Ovary (tissue), 7 donors: ENCODE measurements at regions not wholly inside any gene's neighbourhood (a gene's known extent, or its start where the extent isn't known, plus 50 kb on each side); places are given as distances from the start of the nearest gene placed in this dataset.

ENCODE experiments used
- DNase-seq, 5 donors: peaks; one replicate each; pipeline ENCODE4 v3.0.0-alpha.2; 2019 to 2020
- H3K27ac ChIP-seq, 2 donors: fragments of 200-600 bp; one replicate each; pipeline versions ENCODE4 v1.5.1 to v1.8.0; 2019 to 2022
- H3K27me3 ChIP-seq: fragments of 200-600 bp; one replicate; pipeline ENCODE4 v1.8.0; 2022
- H3K36me3 ChIP-seq: fragments of 200-600 bp; sonication (generic); one replicate; pipeline ENCODE4 v1.5.1; 2019
- H3K4me1 ChIP-seq: one replicate; pipeline ENCODE4 v1.8.1; 2013; ENCODE audit warnings: mild to moderate bottlenecking, moderate library complexity; ENCODE audit not compliant: insufficient read depth
- H3K4me3 ChIP-seq: fragments of 200-600 bp; sonication (generic); one replicate; pipeline ENCODE4 v1.5.1; 2017
- H3K9me3 ChIP-seq, 2 donors: fragments of 200-600 bp in 1 of 2; sonication (generic) in 1 of 2; one replicate each; pipeline versions ENCODE4 v1.5.1 to v1.8.1; 2013 to 2019; ENCODE audit warnings: mild to moderate bottlenecking in 1 of 2, moderate library complexity in 1 of 2
- EP300 ChIP-seq: sonication (generic); formaldehyde crosslinking; IDR thresholded peaks from one replicate; pipeline ENCODE4 v1.6.1; 2017; ENCODE audit warnings: antibody characterized with exemption
- POLR2A ChIP-seq: fragments of 450-650 bp; IDR thresholded peaks from one replicate; pipeline ENCODE4 v1.6.1; 2017; ENCODE audit warnings: antibody characterized with exemption, mild to moderate bottlenecking, moderate library complexity
- WGBS, 3 donors: extraction: QIAGEN DNeasy Blood & Tissue Kit in 1 of 3; methylation state at CpG; one replicate each; pipeline versions ENCODE4 v1.1.5 to v1.1.7; 2013 to 2017; 5-methylcytosine and 5-hydroxymethylcytosine counted together
- intact Hi-C, 4 donors: fragments of 100-400 bp; cut with DNase I; formaldehyde crosslinking; loops; one replicate each; pipeline versions ENCODE4 v1.11.0 to v1.15.1; 2022 to 2023
- TF ChIP-seq, protein P1 (sequence below), 3 donors: fragments of 450-650 bp in 2 of 3; fragments of 200-600 bp in 1 of 3; IDR thresholded peaks; one replicate each; pipeline versions ENCODE4 v1.5.1 to v1.8.0; 2016 to 2022; ENCODE audit warnings: antibody characterized with exemption in 3 of 3, mild to moderate bottlenecking in 1 of 3
- donor health status: DM: no; HTN: no; CAD: no; lungs with moderate emphysema.
- donor health status: DM: no; HTN: no; CAD: no.
- donor health status: Bipolar disorder and iron deficiency.
- donor health status: DM: no; HTN: no; CAD: no.
- donor health status: DM: yes; HTN: yes; CAD: no.

DNA sequence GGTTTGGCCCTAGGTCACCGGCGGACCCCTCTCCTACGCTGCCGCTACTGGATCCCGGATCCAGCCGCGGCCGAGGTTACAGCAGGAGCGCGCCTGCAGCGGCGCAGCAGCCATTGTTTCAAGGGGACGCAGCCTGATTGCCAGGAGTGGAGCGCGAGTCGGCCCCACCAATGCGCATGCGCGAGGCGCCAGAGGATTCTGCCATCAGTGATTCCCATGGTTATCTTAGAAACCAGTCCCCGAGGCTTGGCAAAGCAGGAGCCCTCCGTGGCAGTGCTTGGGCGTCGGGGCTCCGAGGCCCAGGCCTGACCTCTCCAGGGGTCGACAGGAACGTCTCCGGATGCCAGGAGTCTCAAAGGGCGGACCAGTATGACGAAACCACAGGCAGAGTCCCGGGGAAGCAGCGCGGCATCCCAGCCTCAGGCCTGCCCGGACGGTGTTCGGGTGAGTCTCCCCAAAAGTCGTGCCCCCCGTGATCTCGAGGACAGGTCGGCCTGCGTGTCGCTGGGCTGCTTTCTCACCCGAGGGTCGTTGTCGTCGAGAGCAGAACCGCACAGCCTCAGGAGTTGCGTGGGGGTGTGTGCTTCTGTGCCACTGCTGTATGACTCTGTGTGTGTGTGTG, 608.5 kb downstream of the KCNJ18 start:
- H3K27ac ChIP-seq: no peak overlapping the region
- no peaks in the 10 kb centered on the region for H3K27me3 ChIP-seq
- DNase-seq: no peak
- no peaks in the 10 kb centered on the region for H3K36me3 ChIP-seq
- intact Hi-C loops: no loop called here
- 76 to 81% (median 79%) methylated on average over 46 to 48 of the region's 48 CpGs for WGBS, 3 donors
- no peaks in the 10 kb centered on the region for H3K4me1 ChIP-seq
- peaks cover 0 to 3% of the 10 kb centered on the region in 2 donors for H3K9me3 ChIP-seq
- TF ChIP-seq EP300 (no peak), POLR2A (no peak)
- TF ChIP-seq, protein P1, sequence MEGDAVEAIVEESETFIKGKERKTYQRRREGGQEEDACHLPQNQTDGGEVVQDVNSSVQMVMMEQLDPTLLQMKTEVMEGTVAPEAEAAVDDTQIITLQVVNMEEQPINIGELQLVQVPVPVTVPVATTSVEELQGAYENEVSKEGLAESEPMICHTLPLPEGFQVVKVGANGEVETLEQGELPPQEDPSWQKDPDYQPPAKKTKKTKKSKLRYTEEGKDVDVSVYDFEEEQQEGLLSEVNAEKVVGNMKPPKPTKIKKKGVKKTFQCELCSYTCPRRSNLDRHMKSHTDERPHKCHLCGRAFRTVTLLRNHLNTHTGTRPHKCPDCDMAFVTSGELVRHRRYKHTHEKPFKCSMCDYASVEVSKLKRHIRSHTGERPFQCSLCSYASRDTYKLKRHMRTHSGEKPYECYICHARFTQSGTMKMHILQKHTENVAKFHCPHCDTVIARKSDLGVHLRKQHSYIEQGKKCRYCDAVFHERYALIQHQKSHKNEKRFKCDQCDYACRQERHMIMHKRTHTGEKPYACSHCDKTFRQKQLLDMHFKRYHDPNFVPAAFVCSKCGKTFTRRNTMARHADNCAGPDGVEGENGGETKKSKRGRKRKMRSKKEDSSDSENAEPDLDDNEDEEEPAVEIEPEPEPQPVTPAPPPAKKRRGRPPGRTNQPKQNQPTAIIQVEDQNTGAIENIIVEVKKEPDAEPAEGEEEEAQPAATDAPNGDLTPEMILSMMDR (IDR thresholded peaks at IDR 0.05): no peak
- no peak overlapping the region for H3K4me3 ChIP-seq

GRCh38 chr17:22301353-22301745, 609.0 kb downstream of the KCNJ18 start:
- WGBS, 3 donors: 85 to 89% (median 88%) methylated on average over 20 of the region's 20 CpGs
- DNase-seq: no peak
- intact Hi-C loops: no loop called here
- no peaks in the 10 kb centered on the region for H3K4me1 ChIP-seq
- H3K27ac ChIP-seq: no peak overlapping the region
- no peaks in the 10 kb centered on the region for H3K36me3 ChIP-seq
- no peak overlapping the region for H3K4me3 ChIP-seq
- TF ChIP-seq, protein P1 (IDR thresholded peaks at IDR 0.05): no peak
- no peak for TF ChIP-seq POLR2A
- no peak for TF ChIP-seq EP300
- no peaks in the 10 kb centered on the region for H3K27me3 ChIP-seq
- peaks cover 0 to 3% of the 10 kb centered on the region in 2 donors for H3K9me3 ChIP-seq

GRCh38 chr17:22303096-22303495, 610.8 kb downstream of the KCNJ18 start:
- Histone ChIP-seq H3K27ac (no peak overlapping the region), H3K4me1 (no peaks in the 10 kb centered on the region), H3K4me3 (no peak overlapping the region), H3K36me3 (no peaks in the 10 kb centered on the region), H3K27me3 (no peaks in the 10 kb centered on the region), H3K9me3 (peaks cover 0 to 3% of the 10 kb centered on the region in 2 donors)
- TF ChIP-seq POLR2A (no peak), EP300 (no peak)
- TF ChIP-seq, protein P1 (IDR thresholded peaks at IDR 0.05): no peak
- WGBS, 3 donors: 75 to 80% (median 76%) methylated on average over 12 of the region's 12 CpGs
- intact Hi-C loops: no loop called here
- no peak for DNase-seq

DNA sequence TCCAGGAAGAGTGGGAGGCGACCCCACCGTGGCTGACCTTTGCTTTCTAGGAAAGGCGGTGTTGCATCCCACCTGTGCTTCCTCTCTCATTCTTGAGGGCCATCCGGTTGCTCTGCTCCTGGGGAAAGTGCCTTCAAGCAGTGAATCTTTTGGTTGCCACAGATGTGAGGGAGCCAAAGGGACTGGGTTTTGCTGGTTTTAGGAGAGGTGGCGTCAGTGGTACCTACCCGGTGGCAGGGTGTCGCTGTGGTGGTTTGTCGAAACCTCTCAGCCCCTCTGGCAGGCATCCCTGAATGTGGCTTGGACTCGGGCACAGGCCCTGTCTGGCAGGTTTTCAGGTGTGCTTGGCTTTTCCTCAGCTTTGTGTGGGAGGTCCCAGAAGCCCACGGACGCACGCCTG, 611.5 kb downstream of the KCNJ18 start:
- H3K27me3 ChIP-seq: no peaks in the 10 kb centered on the region
- WGBS, 3 donors: 84 to 88% (median 88%) methylated on average over 12 of the region's 12 CpGs
- no peaks in the 10 kb centered on the region for H3K36me3 ChIP-seq
- H3K4me3 ChIP-seq: no peak overlapping the region
- peaks cover 0 to 3% of the 10 kb centered on the region in 2 donors for H3K9me3 ChIP-seq
- no peak overlapping the region for H3K27ac ChIP-seq
- TF ChIP-seq POLR2A: no peak
- TF ChIP-seq EP300: no peak
- TF ChIP-seq, protein P1 (IDR thresholded peaks at IDR 0.05): no peak
- intact Hi-C loops: no loop called here
- no peaks in the 10 kb centered on the region for H3K4me1 ChIP-seq
- no peak for DNase-seq
